ENCODE measurements at regions not wholly inside any gene's neighbourhood (a gene's known extent, or its start where the extent isn't known, plus 50 kb on each side); places are given as distances from the start of the nearest gene placed in this dataset.

DNA sequence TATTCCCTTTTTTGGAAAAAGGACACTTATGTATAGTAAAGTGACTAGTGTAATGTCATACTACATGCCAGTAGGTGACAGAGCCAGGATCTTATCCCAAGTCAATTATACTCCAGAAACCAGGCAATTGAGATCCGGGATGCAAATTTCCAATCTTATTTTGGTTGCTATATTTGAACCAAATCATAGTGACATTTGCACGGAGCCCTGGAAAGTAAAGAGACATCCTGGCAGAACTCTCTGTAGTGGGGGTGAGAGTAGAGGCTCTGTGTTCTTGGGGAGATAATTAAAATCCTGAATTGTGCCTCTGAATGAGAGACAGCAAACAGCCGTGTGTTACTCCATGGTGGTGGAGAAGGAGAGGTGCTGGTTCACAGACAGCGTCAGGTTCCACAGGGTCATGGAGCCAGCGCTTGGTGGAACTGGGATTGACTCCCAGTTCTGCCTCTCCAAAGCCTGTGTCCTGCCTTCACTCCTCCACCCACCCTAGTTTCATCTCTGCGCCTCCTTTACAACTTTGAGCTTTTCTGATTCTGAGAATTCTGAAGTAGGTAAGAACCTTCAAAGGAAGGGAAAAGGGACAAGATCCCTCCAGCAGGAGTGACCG lies 432.3 kb downstream of the PTPRU start:
- CTCF ChIA-PET: interaction anchor here (1.0 to 1.3 kb wide), 2 partner anchors 20 to 42 kb away, joined by 3 read pairs; no protein-coding TSS in a partner anchor
- TF ChIP-seq, protein P1, sequence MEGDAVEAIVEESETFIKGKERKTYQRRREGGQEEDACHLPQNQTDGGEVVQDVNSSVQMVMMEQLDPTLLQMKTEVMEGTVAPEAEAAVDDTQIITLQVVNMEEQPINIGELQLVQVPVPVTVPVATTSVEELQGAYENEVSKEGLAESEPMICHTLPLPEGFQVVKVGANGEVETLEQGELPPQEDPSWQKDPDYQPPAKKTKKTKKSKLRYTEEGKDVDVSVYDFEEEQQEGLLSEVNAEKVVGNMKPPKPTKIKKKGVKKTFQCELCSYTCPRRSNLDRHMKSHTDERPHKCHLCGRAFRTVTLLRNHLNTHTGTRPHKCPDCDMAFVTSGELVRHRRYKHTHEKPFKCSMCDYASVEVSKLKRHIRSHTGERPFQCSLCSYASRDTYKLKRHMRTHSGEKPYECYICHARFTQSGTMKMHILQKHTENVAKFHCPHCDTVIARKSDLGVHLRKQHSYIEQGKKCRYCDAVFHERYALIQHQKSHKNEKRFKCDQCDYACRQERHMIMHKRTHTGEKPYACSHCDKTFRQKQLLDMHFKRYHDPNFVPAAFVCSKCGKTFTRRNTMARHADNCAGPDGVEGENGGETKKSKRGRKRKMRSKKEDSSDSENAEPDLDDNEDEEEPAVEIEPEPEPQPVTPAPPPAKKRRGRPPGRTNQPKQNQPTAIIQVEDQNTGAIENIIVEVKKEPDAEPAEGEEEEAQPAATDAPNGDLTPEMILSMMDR (IDR thresholded peaks at IDR 0.05; ENCODE audit: control extremely low read depth, extremely low read depth, low read depth, missing control alignments): no peak
- POLR2A ChIA-PET: no interaction called here
- DNase-seq (ENCODE audit: extremely low spot score): no peak

- TF ChIP-seq, protein P1 (IDR thresholded peaks at IDR 0.05; ENCODE audit: control extremely low read depth, extremely low read depth, low read depth, missing control alignments): no peak
- POLR2A ChIA-PET: no interaction called here
- CTCF ChIA-PET: no interaction called here
- DNase-seq (ENCODE audit: extremely low spot score): no peak
Observed at GRCh38 chr1:29667951-29668350, 431.6 kb downstream of the PTPRU start.

DNA sequence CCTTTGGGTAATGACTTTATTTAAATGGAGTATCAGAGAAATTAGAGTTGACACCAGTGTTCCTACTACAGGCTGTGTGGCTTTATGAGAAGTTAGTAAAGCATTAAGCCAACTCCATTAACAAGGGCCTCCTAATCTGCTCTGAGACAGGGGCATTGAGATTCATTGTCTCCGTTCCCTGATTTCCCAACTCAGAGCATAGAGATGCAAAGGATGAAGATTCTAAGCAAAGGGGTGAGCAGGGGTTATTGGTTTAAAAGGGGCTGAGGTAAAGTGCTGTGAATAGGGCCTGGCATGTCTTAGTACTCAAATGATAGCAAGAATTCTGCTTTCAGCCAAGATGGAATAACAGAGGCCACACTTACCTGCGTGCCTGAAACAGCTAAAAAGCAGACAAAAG lies 428.4 kb downstream of the PTPRU start:
- no peak for DNase-seq (ENCODE audit: extremely low spot score)
- TF ChIP-seq, protein P1 (IDR thresholded peaks at IDR 0.05; ENCODE audit: control extremely low read depth, extremely low read depth, low read depth, missing control alignments): no peak
- ChIA-PET POLR2A (no interaction called here), CTCF (interaction anchor here (1.4 kb wide), 1 partner anchor 9 kb away, joined by 4 read pairs; no protein-coding TSS in a partner anchor)

DNA sequence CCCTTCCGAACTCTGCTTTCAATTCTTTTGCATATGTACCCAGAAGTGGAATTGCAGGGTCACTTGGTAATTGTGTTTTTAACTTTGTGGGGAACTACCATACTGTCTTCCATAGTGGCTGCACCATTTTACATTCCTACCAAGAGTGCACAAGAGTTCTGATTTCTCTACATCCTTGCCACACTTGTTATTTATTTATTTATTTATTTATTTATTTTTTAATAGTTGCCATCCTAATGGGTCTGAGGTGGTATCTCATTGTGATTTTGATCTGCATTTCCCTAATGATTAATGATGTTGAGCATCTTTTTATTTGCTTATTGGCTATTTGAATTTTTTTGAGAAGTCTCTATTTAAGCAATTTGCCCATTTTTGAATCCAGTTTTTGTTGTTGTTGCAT lies 422.4 kb downstream of the PTPRU start:
- ChIA-PET POLR2A (no interaction called here), CTCF (no interaction called here)
- DNase-seq (ENCODE audit: extremely low spot score): no peak
- TF ChIP-seq, protein P1 (IDR thresholded peaks at IDR 0.05; ENCODE audit: control extremely low read depth, extremely low read depth, low read depth, missing control alignments): no peak

DNA sequence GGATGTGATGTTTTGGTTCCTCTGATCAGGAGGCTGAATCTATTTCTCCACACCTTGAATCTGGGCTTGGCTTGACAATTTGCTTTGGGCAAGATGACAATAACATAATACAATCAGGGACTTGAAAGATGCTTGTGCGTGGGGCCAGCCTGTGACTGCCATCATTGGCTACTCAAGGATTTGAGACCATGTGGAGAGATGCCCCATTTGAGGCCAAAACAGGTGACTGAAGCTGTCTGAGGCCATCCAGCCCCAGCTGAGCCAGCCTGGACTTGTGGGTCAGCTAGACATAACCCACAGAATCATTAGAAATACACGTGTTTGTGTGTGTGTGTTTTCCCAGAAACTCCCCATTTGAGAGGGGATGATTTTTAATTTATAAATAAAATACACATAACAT lies 421.5 kb downstream of the PTPRU start:
- ChIA-PET POLR2A (no interaction called here), CTCF (no interaction called here)
- TF ChIP-seq, protein P1 (IDR thresholded peaks at IDR 0.05; ENCODE audit: control extremely low read depth, extremely low read depth, low read depth, missing control alignments): no peak
- DNase-seq (ENCODE audit: extremely low spot score): no peak

- DNase-seq (ENCODE audit: extremely low spot score): no peak
- TF ChIP-seq, protein P1 (IDR thresholded peaks at IDR 0.05; ENCODE audit: control extremely low read depth, extremely low read depth, low read depth, missing control alignments): no peak
- POLR2A ChIA-PET: no interaction called here
- CTCF ChIA-PET: interaction anchor here (1.1 kb wide), 1 partner anchor 12 kb away, joined by 3 read pairs; no protein-coding TSS in a partner anchor
Observed at GRCh38 chr1:29655945-29656850, 419.9 kb downstream of the PTPRU start.

All from GM10248 (cell line).